Stimulated activated naive B cell treated with anti-CD40 and anti-IgM and Interleukin-4, amounts not matched to agents 10 μg/mL and 1 μg/mL and 100 μg/mL, for 72 hours (primary cell): ENCODE measurements at regions not wholly inside any gene's neighbourhood (a gene's known extent, or its start where the extent isn't known, plus 50 kb on each side); places are given as distances from the start of the nearest gene placed in this dataset.

Experiments
- ATAC-seq, 2 donors: fragments of 150-1000 bp; cut with Tn5 transposase; replicated peaks; 2 replicates each; pipeline ENCODE4 v1.10.0; 2021; ENCODE audit warnings: moderate library complexity in 1 of 2
- DNase-seq: peaks from one replicate; pipeline ENCODE4 v3.0.0; 2021
- H3K27ac Mint-ChIP-seq: one replicate; pipeline ENCODE4 v1.8.0; 2022; ENCODE audit warnings: mild to moderate bottlenecking, mixed read lengths
- H3K27me3 Mint-ChIP-seq, 2 donors: one replicate each; pipeline ENCODE4 v1.8.0; 2022; ENCODE audit warnings: mixed read lengths in 2 of 2
- H3K36me3 Mint-ChIP-seq, 2 donors: one replicate each; pipeline ENCODE4 v1.8.0; 2022; ENCODE audit warnings: mixed read lengths in 2 of 2, mild to moderate bottlenecking in 1 of 2
- H3K4me1 Mint-ChIP-seq, 2 donors: one replicate each; pipeline ENCODE4 v1.8.0; 2022; ENCODE audit warnings: mixed read lengths in 2 of 2, mild to moderate bottlenecking in 1 of 2
- H3K4me3 Mint-ChIP-seq, 2 donors: one replicate each; pipeline ENCODE4 v1.8.0; 2022; ENCODE audit warnings: mild to moderate bottlenecking in 2 of 2, mixed read lengths in 2 of 2, moderate library complexity in 1 of 2
- H3K9me3 Mint-ChIP-seq, 2 donors: one replicate each; pipeline ENCODE4 v1.8.0; 2022; ENCODE audit warnings: mixed read lengths in 2 of 2, mild to moderate bottlenecking in 1 of 2

DNA sequence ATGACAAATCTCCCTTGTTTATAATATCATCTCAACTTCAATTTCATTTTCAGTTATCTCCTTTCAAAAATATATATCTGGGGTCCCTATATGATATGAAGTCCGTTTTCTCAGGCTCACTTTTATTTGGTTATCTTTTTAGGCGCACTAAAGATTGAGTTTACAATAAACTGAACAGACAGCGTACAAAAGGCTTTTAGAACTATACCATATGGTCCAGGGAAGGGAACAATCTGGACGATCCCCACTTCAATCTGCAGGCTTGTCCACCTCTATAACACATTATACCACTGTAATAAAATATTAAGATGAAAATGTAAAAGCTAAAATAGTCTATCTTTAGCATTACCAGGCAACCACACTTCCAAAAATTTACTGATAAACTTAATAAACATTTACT lies 289.9 kb downstream of the ZEB2 start:
- Mint-ChIP-seq H3K4me1 (peaks cover 10 to 33% of the 10 kb centered on the region in 2 donors), H3K4me3 (no peak overlapping the region), H3K9me3 (no peaks in the 10 kb centered on the region), H3K36me3 (peaks cover 6 to 33% of the 10 kb centered on the region in 2 donors), H3K27me3 (no peaks in the 10 kb centered on the region), H3K27ac (no peak overlapping the region)
- DNase-seq (no peak), ATAC-seq (no peak)

DNA sequence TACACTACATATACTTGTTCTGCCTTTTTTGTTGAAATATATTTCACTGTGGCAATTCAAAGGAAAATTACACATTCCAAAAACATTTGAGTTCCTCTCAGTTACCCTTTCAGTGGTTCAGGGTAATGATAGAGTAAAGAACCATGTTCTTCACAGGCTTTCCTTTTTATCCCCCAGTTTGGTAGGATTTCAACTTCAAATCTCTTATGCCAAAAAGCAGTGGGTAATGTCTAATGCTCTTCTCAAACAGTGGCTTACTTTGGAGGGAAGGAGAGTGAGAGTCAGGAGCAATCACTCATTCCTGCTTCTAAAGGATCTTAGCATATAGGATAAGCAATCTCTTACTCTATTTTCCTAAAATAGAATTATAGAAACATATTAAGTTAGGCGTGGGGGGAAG lies 290.6 kb downstream of the ZEB2 start:
- no peak overlapping the region for H3K4me3 Mint-ChIP-seq
- peaks cover 7 to 25% of the 10 kb centered on the region in 2 donors for H3K4me1 Mint-ChIP-seq
- H3K36me3 Mint-ChIP-seq = peaks cover 3 to 28% of the 10 kb centered on the region in 2 donors
- no peak overlapping the region for H3K27ac Mint-ChIP-seq
- DNase-seq (no peak), ATAC-seq (no peak)
- no peaks in the 10 kb centered on the region for H3K27me3 Mint-ChIP-seq
- no peaks in the 10 kb centered on the region for H3K9me3 Mint-ChIP-seq

DNA sequence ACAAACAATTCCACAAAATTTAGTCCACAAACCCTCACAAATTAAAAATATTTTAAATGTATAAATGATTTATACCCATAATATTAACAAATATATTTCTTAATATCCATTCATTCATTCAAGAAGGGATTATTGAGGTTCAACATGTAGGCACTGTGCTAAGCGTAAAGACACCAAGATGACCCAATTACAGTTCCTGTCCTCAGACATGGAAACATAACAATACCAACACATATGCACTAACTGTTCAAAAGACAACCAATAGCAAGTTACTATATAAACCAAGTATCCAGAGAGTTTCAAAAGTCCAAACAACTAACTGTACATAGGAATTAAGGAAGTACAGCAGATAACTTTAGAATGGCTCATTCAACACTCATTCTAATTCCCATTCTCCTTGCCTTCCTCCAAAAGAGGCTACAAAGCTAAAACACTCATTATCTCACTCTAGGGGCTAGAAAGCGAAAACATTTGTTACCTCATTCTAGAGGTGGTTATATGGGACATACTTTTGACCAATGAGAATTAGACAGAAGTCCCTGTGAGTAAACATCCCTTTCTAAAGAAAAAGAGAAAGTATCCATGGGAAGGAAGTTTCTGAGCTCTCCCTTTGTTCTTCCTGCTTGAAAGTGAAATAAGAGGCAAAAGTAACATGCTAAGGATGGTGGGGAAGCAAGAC lies 292.4 kb downstream of the ZEB2 start:
- Mint-ChIP-seq H3K4me1 (peaks cover 5 to 10% of the 10 kb centered on the region in 2 donors), H3K4me3 (no peak overlapping the region), H3K9me3 (no peaks in the 10 kb centered on the region), H3K27ac (no peak overlapping the region), H3K36me3 (peaks cover 2 to 24% of the 10 kb centered on the region in 2 donors), H3K27me3 (no peaks in the 10 kb centered on the region)
- ATAC-seq = no peak
- DNase-seq = no peak

DNA sequence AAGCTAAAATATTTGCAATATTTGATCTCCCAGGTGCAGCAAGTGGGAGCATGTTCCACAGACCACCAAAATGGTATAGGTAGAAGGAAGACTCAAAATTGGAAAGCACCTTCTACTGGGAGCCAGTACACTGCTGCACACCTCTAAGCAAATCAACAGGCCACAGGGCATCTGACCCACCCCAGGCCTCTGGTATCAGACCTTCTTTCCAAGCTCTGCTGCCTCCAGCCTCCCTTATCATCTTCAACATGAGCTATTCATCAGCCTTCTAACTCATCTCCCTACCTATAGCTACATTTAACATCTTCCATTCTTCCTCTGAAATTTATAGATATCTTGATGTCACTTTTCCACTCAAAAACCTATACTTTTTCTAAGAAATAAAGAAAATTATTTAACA lies 294.8 kb downstream of the ZEB2 start:
- no peak for ATAC-seq
- H3K4me1 Mint-ChIP-seq = peaks cover under 1 to 3% of the 10 kb centered on the region in 2 donors
- H3K36me3 Mint-ChIP-seq = peaks cover 4 to 24% of the 10 kb centered on the region in 2 donors
- no peak overlapping the region for H3K4me3 Mint-ChIP-seq
- no peaks in the 10 kb centered on the region for H3K9me3 Mint-ChIP-seq
- H3K27me3 Mint-ChIP-seq = no peaks in the 10 kb centered on the region
- DNase-seq = no peak
- no peak overlapping the region for H3K27ac Mint-ChIP-seq

DNA sequence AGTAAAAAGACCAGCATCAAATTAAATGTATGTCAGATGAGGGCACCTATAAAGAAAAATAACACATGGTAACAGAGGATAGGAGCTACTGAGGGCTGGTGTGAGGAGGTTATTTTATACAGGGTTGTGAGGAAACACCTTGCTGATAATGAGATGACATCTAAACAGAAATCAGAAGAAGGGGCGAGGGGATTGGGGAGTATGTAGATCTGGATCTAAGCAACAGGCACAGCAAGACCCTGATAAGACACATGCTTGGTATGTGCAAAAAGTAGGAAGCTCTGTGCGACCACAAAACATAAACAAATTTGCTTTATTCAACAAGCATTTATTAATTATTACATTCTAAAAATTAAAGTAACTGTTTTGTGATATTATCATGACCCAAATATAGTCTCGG lies 295.4 kb downstream of the ZEB2 start:
- Mint-ChIP-seq H3K4me3 (no peak overlapping the region), H3K27ac (no peak overlapping the region), H3K4me1 (peaks cover 0 to 3% of the 10 kb centered on the region in 2 donors), H3K27me3 (no peaks in the 10 kb centered on the region), H3K36me3 (peaks cover 4 to 24% of the 10 kb centered on the region in 2 donors), H3K9me3 (no peaks in the 10 kb centered on the region)
- DNase-seq = no peak
- no peak for ATAC-seq

DNA sequence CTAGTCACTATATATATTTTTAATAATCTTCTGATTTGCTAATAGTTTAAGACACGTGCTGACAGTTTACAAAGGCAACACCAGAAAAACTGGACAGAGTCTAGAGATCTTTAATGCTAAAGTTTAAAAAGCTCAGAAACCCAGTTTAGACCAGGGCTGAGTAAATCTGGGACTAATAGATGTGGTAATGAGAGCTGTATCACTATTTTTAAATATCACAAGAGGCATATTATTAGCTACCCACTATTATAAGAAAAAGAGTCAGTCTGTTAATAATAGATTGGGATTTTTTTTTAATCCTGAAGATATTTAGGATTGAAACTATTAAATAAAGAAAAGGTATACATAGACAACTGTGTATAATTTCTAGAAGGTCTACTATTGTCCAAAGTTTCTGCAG lies 299.9 kb downstream of the ZEB2 start:
- Mint-ChIP-seq H3K27ac (no peak overlapping the region), H3K36me3 (peaks cover 4 to 6% of the 10 kb centered on the region in 2 donors), H3K27me3 (no peaks in the 10 kb centered on the region), H3K9me3 (no peaks in the 10 kb centered on the region), H3K4me1 (peaks cover 6 to 8% of the 10 kb centered on the region in 2 donors), H3K4me3 (no peak overlapping the region)
- no peak for DNase-seq
- no peak for ATAC-seq

DNA sequence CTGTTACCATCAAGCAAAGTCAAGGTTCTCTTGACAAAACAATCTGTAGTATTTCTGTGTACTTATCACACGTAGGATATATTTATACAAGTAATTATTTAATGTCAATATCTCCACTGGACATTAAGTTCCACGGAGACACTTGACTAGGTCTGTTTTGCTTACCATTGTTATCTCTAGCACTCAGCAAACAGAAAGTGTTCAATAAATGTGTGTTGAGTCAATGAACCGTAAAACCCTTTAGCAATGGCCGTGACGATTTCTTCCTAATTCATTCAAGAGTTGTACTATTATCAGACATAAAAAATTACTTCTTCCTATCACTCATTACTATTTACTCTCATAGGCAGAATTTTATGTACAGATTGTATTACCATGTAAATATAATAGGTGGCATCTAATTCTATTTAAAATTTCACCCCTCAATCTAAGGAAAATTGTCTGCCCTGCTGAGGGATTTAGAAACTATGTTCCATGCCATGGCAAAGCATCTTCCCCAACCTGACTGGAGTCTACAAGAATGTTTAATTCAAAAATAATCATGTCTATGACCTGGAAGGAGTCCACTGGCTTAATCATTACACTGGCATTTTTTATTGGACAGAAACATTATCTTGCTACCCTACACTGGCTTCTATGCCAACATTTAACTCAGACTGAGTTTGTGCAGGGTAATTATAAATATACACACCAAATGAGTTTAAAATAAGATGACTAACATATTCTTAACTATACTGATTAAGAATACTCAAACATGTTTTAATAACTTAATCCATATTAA lies 301.9 kb downstream of the ZEB2 start:
- no peak overlapping the region for H3K27ac Mint-ChIP-seq
- no peak overlapping the region for H3K4me3 Mint-ChIP-seq
- no peak for DNase-seq

DNA sequence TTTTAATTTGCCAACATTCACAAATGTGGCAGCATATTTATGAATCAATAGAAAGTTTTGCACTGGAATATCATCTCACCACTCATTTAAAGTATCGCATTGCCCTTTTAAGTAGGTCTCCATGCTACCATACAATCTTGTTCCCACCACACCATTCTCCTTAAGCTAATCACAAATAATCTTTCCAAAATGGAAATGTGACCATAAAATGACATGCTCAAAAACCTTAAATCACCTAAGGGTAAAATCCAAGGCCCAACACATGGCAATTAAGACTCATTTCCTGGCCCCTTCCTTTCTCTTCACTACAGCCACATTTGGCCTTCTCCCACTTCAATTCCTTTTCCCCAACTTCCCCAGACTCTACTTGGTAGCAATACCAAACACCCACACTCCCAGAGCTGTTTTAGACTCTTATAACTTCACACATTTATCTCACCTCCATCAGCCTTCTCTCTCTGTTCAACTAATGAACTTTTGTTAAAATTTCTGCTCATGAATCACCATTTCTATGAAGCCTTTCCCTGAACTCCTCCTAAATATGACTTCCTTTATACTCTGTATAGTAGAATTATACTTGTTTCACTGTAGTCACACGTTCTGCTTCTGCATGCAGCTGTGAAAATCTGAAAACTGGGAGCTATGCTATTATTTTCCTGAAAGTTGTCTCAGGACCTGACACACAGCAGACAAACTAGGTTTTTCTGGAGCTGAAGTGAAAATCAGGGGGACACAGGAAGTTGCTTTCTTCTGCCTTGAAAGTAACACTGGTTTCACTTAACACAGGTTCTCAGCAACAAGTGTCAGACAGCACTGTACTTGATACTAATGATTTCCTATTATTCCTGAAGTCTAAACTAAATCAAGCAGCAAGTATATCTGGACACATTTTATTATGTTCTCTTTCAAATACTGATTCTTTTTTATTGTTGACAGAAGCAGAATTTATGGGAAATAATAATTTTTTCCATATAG lies 303.9 kb downstream of the ZEB2 start:
- H3K27me3 Mint-ChIP-seq = no peaks in the 10 kb centered on the region
- peak overlapping the region; percentile 84 for H3K27ac Mint-ChIP-seq
- peak in 1 of 2 donors; percentile 46 for ATAC-seq
- H3K36me3 Mint-ChIP-seq = peaks cover 0 to 5% of the 10 kb centered on the region in 2 donors
- H3K4me3 Mint-ChIP-seq = peak overlapping the region; percentile 2 to 7
- no peak for DNase-seq
- H3K4me1 Mint-ChIP-seq = peaks cover 14% of the 10 kb centered on the region in 2 donors
- H3K9me3 Mint-ChIP-seq = no peaks in the 10 kb centered on the region

More for the DNA sequence above, 301.9 kb downstream of the ZEB2 start:
- ATAC-seq = no peak
- H3K36me3 Mint-ChIP-seq = peaks cover 3 to 4% of the 10 kb centered on the region in 2 donors
- no peaks in the 10 kb centered on the region for H3K27me3 Mint-ChIP-seq
- no peaks in the 10 kb centered on the region for H3K9me3 Mint-ChIP-seq
- peaks cover 11 to 14% of the 10 kb centered on the region in 2 donors for H3K4me1 Mint-ChIP-seq

DNA sequence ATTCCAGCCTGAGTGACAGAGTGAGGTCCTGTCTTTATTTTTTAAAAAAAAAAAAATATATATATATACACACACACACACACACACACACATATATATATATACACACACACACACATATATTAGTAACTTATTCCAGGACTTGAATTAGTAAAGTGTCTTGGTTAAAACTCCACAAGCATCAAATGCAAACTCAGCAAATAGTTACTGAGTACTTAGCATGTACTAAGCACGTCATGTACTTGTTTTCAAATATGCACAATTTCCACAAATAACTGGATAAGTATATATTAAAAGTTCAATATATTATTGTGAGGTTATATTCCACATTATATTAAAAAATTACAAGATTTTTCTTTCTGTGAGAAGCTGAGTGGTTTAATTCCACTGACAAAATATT lies 304.7 kb downstream of the ZEB2 start:
- Mint-ChIP-seq H3K4me1 (peaks cover 14 to 15% of the 10 kb centered on the region in 2 donors), H3K27me3 (no peaks in the 10 kb centered on the region), H3K9me3 (no peaks in the 10 kb centered on the region), H3K27ac (no peak overlapping the region), H3K4me3 (no peak overlapping the region), H3K36me3 (peaks cover 0 to 11% of the 10 kb centered on the region in 2 donors)
- no peak for ATAC-seq
- DNase-seq = no peak

DNA sequence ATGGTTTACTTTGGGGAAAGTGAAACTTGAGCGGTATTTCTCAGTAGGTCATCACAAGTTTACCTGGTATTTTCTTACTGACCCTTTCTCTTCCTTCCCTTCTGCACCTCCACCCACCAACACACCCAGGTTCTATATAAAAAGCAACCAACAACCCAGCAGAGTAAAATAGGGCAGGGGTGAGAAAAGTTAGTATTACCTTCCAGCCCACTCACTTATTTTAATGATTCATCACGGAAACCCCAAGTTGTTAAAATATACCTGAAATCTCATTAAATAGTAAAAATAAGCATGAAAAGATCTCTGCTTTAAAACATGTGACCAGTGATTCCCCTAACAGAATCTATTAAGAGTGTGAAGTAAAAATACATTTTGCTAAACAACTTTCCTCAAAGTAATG lies 306.1 kb downstream of the ZEB2 start:
- DNase-seq (no peak), ATAC-seq (peak; percentile 83 to 85)
- Mint-ChIP-seq H3K36me3 (peaks cover 3 to 17% of the 10 kb centered on the region in 2 donors), H3K27ac (peak overlapping the region; percentile 67), H3K27me3 (no peaks in the 10 kb centered on the region), H3K9me3 (no peaks in the 10 kb centered on the region), H3K4me3 (peak overlapping the region; percentile 48 to 50), H3K4me1 (peaks cover 14 to 15% of the 10 kb centered on the region in 2 donors)

DNA sequence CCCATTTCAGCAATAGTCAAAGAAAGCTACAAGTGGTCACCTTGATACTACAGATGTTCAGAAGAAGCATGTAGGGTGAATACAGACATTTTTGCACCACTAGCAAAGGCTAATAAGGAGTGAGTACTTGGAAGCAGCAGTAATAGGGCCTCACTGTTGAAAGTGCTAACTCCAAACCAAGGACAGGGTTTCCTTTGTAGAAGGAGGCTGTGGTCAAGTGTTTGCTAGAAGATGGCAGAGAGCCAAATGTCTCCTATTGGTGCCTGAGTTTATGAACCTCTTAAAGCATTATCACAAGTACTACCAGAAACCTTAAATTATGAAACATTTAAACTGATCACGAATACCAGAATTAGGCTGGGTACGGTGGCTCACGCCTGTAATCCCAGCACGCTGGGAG lies 308.1 kb downstream of the ZEB2 start:
- Mint-ChIP-seq H3K4me3 (no peak overlapping the region), H3K4me1 (peaks cover 14 to 15% of the 10 kb centered on the region in 2 donors)

DNA sequence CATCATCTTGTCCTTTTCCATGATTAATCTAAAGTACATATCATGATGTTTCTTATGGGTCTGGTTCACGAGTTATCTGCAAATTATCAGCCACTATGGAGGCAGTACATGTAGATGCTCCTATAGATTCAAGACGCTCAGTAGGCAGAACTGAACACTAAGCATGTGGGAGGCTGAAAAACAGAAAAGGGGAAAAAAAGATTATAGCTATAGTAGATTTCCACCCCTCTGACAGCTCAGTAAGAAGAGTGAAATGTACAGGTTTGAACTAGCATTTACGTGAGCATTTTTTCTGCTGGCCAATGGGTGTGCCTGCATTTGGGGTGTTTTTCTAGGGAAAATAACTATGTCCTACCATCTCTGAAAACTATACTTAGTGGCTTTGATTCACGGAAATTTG lies 308.9 kb downstream of the ZEB2 start:
- peaks cover 0 to 3% of the 10 kb centered on the region in 2 donors for H3K9me3 Mint-ChIP-seq
- peaks cover 12 to 13% of the 10 kb centered on the region in 2 donors for H3K4me1 Mint-ChIP-seq
- no peaks in the 10 kb centered on the region for H3K27me3 Mint-ChIP-seq
- no peak for ATAC-seq
- peaks cover 9 to 24% of the 10 kb centered on the region in 2 donors for H3K36me3 Mint-ChIP-seq
- H3K4me3 Mint-ChIP-seq = no peak overlapping the region
- DNase-seq = no peak
- no peak overlapping the region for H3K27ac Mint-ChIP-seq

More for the DNA sequence above, 308.1 kb downstream of the ZEB2 start:
- no peak for DNase-seq
- Mint-ChIP-seq H3K27ac (no peak overlapping the region), H3K36me3 (peaks cover 9 to 25% of the 10 kb centered on the region in 2 donors), H3K27me3 (no peaks in the 10 kb centered on the region), H3K9me3 (peaks cover 0 to 3% of the 10 kb centered on the region in 2 donors)
- no peak for ATAC-seq

DNA sequence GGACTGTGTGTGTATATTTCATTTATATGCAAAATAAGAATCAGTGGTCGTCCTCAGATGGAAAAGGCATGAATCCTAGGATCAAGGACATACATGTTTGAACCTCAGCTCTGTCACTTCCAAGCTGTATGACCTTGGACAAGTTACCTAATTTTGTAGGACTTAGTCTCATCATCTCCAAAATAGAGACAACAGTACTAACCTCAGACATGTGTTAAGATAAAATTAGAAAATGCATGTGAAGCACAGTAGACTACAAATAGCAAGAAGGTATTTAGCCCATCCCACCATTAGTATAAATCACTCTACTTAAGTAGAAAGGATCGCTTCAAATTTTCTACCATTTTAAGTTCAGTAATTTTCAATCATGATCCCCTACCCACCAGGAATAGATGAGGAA lies 309.8 kb downstream of the ZEB2 start:
- peaks cover 9 to 22% of the 10 kb centered on the region in 2 donors for H3K36me3 Mint-ChIP-seq
- H3K9me3 Mint-ChIP-seq = peaks cover 0 to 3% of the 10 kb centered on the region in 2 donors
- H3K4me1 Mint-ChIP-seq = peaks cover 6 to 9% of the 10 kb centered on the region in 2 donors
- no peak overlapping the region for H3K27ac Mint-ChIP-seq
- DNase-seq (no peak), ATAC-seq (no peak)
- no peaks in the 10 kb centered on the region for H3K27me3 Mint-ChIP-seq
- no peak overlapping the region for H3K4me3 Mint-ChIP-seq

DNA sequence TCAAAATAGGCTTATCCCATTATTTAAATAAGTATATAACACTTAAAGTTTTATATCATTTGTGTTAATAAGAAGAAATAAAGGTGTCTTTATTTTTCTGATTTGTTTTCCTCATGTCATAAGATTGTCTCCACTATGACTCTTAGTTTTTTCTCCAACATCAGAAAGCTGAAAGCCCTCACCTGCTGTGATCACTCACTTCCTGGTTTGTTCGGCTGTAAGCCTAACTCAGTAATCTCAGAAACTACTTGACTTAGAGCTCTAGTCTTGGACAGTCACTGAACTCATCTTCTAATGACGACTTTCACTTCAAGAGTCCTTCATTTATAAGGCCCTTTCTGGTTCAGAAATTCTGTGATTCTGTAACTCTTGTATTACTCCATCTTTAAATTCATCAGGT lies 311.0 kb downstream of the ZEB2 start:
- ATAC-seq = no peak
- Mint-ChIP-seq H3K4me3 (no peak overlapping the region), H3K9me3 (peaks cover 0 to 3% of the 10 kb centered on the region in 2 donors), H3K27me3 (no peaks in the 10 kb centered on the region), H3K27ac (no peak overlapping the region), H3K4me1 (peaks cover 5 to 8% of the 10 kb centered on the region in 2 donors), H3K36me3 (peaks cover 12 to 26% of the 10 kb centered on the region in 2 donors)
- DNase-seq = no peak
